WTC11 (cell line): ENCODE measurements at regions not wholly inside any gene's neighbourhood (a gene's known extent, or its start where the extent isn't known, plus 50 kb on each side); places are given as distances from the start of the nearest gene placed in this dataset.

Source experiments
- ETV6 ChIP-seq: sonication (generic); formaldehyde crosslinking; IDR thresholded peaks from 2 replicates; pipeline ENCODE4 v1.8.1; 2022; ENCODE audit warnings: mild to moderate bottlenecking, missing genetic modification reagents
- RORB ChIP-seq: fragments of 250-450 bp; sonication (Bioruptor Pico); IDR thresholded peaks from 2 replicates; pipeline ENCODE4 v1.9.0; 2021; ENCODE audit warnings: mild to moderate bottlenecking
- TF ChIP-seq, protein P1 (sequence below): fragments of 200-600 bp; IDR thresholded peaks from 2 replicates; pipeline ENCODE4 v1.8.0; 2022; ENCODE audit warnings: antibody characterized with exemption

DNA sequence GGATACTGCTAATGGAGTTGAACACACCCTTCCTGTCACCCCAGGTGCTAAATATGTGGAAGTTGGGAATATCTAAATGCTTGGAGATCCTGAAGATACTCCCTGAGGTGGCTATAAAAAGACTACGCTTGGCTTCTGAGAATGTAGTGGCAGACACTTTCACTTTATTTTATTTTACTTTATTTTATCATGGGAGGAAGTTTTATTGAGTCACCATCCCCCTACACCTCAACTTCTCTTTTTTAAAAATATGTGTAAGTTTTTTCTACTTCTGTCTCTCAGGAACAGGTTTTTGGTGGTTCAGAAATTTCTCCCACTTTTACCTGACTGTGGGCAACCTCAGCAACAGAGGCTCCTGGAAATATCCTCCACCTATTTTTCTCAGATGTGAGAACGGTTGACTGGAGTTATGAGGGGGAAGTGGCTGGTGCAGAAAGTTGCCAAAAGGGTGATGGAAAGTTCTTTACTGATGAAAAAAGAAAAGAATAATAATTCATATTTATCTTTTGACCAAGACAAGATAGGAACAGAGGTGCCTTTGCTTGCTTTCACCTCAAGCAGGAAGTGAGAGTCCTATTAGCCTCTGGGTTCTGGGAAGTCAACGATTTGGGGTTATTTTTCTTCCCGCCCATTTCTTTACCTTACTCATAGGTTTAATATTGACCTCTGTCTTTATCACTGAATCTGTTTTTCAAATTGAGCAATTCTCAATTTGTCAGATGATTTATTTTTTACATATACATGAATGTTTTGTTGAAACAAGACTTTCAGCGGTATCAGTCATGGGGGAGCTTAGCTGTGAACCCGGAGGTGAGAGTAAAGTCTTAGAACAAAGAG, 103.6 kb downstream of the AHR start:
- no peak for TF ChIP-seq RORB (CRISPR knock-in tag)
- no peak for TF ChIP-seq ETV6 (CRISPR knock-in tag)
- TF ChIP-seq, protein P1, sequence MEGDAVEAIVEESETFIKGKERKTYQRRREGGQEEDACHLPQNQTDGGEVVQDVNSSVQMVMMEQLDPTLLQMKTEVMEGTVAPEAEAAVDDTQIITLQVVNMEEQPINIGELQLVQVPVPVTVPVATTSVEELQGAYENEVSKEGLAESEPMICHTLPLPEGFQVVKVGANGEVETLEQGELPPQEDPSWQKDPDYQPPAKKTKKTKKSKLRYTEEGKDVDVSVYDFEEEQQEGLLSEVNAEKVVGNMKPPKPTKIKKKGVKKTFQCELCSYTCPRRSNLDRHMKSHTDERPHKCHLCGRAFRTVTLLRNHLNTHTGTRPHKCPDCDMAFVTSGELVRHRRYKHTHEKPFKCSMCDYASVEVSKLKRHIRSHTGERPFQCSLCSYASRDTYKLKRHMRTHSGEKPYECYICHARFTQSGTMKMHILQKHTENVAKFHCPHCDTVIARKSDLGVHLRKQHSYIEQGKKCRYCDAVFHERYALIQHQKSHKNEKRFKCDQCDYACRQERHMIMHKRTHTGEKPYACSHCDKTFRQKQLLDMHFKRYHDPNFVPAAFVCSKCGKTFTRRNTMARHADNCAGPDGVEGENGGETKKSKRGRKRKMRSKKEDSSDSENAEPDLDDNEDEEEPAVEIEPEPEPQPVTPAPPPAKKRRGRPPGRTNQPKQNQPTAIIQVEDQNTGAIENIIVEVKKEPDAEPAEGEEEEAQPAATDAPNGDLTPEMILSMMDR, result no peak
